Mammary epithelial cell (primary cell): ENCODE measurements at regions not wholly inside any gene's neighbourhood (a gene's known extent, or its start where the extent isn't known, plus 50 kb on each side); places are given as distances from the start of the nearest gene placed in this dataset.

Experiments
- EZH2 ChIP-seq: IDR thresholded peaks from 2 replicates; pipeline ENCODE4 v1.6.1; 2012; ENCODE audit warnings: low read length, inconsistent platforms, borderline replicate concordance
- TF ChIP-seq, protein P1 (sequence below), 2 donors: IDR thresholded peaks in 1 of 2; conservative IDR thresholded peaks in 1 of 2; 2 replicates each; pipeline ENCODE4 v1.5.1; 2011 to 2012; ENCODE audit warnings: inconsistent platforms in 2 of 2, low read length in 2 of 2, mild to moderate bottlenecking in 2 of 2, control low read depth in 1 of 2, low read depth in 1 of 2; ENCODE audit not compliant: insufficient read depth in 1 of 2; ENCODE audit errors: extremely low read depth in 1 of 2

DNA sequence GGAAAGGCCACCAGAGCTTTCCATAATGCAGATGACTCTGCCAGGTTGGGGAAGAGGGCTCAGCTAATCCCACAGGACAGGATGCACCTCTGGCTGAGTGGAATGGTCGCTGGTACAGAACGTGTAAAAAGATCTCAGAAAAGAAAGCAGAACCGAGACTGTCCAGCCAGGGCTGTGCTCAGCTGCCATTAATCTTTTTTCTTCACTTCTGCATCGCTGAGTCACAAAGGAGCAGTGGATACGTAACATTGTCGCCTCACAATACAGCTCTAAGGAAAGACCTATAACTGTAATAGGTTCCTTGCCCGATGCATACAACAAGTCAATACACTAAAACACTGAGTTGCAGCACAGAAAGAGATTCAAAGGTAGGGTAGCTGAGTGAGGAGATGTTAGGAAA is 354.2 kb downstream of the EN1 start:
- TF ChIP-seq, protein P1, sequence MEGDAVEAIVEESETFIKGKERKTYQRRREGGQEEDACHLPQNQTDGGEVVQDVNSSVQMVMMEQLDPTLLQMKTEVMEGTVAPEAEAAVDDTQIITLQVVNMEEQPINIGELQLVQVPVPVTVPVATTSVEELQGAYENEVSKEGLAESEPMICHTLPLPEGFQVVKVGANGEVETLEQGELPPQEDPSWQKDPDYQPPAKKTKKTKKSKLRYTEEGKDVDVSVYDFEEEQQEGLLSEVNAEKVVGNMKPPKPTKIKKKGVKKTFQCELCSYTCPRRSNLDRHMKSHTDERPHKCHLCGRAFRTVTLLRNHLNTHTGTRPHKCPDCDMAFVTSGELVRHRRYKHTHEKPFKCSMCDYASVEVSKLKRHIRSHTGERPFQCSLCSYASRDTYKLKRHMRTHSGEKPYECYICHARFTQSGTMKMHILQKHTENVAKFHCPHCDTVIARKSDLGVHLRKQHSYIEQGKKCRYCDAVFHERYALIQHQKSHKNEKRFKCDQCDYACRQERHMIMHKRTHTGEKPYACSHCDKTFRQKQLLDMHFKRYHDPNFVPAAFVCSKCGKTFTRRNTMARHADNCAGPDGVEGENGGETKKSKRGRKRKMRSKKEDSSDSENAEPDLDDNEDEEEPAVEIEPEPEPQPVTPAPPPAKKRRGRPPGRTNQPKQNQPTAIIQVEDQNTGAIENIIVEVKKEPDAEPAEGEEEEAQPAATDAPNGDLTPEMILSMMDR (conservative IDR thresholded peaks at IDR 0.05 in 1 of 2, IDR thresholded peaks at IDR 0.05 in 1 of 2; ENCODE audit: extremely low read depth in 1 of 2, insufficient read depth in 1 of 2, low read depth in 1 of 2, low read length in 2 of 2), result no peak
- TF ChIP-seq EZH2, result no peak
